ENCODE measurements at regions not wholly inside any gene's neighbourhood (a gene's known extent, or its start where the extent isn't known, plus 50 kb on each side); places are given as distances from the start of the nearest gene placed in this dataset.

GRCh38 chr12:34625116-34625515, 602.8 kb downstream of the ALG10 start:
- Histone ChIP-seq H3K36me3 (ENCODE audit: control insufficient read depth, insufficient read depth, low read length) (no peaks in the 10 kb centered on the region), H3K27ac (ENCODE audit: low read depth, low read length) (no peak overlapping the region), H3K27me3 (ENCODE audit: control insufficient read depth, insufficient read depth, low read length) (no peaks in the 10 kb centered on the region), H3K4me3 (ENCODE audit: low read depth, low read length) (no peak overlapping the region), H3K9ac (ENCODE audit: low read length) (no peak overlapping the region), H3K9me3 (ENCODE audit: control insufficient read depth, insufficient read depth, low read depth, low read length) (peaks cover 63% of the 10 kb centered on the region), H3K4me1 (ENCODE audit: control insufficient read depth, insufficient read depth, low read length) (no peaks in the 10 kb centered on the region)

- Histone ChIP-seq H3K9me3 (ENCODE audit: control insufficient read depth, insufficient read depth, low read depth, low read length) (peaks cover 51% of the 10 kb centered on the region; the same call in 1 of the 2 replicates), H3K36me3 (ENCODE audit: control insufficient read depth, insufficient read depth, low read length) (no peaks in the 10 kb centered on the region), H3K27me3 (ENCODE audit: control insufficient read depth, insufficient read depth, low read length) (no peaks in the 10 kb centered on the region), H3K4me1 (ENCODE audit: control insufficient read depth, insufficient read depth, low read length) (no peaks in the 10 kb centered on the region), H3K9ac (ENCODE audit: low read length) (no peak overlapping the region), H3K4me3 (ENCODE audit: low read depth, low read length) (no peak overlapping the region), H3K27ac (ENCODE audit: low read depth, low read length) (no peak overlapping the region)
These were observed 604.3 kb downstream of the ALG10 start for GRCh38 chr12:34626363-34627157.
